ENCODE measurements at regions not wholly inside any gene's neighbourhood (a gene's known extent, or its start where the extent isn't known, plus 50 kb on each side); places are given as distances from the start of the nearest gene placed in this dataset.

GRCh38 chr7:54109501-54109900, 432.7 kb upstream of the VSTM2A start (continued):
- TF ChIP-seq NPAS2 (CRISPR knock-in tag; IDR thresholded peaks at IDR 0.05; ENCODE audit: borderline replicate concordance) (no peak), CHD4 (IDR thresholded peaks at IDR 0.05; ENCODE audit: borderline replicate concordance) (no peak), BHLHE40 (IDR thresholded peaks at IDR 0.05; ENCODE audit: low read depth, low read length) (no peak), BCL3 (IDR thresholded peaks at IDR 0.05) (no peak), CEBPB (IDR thresholded peaks at IDR 0.05) (no peak), ESRRA (IDR thresholded peaks at IDR 0.05; ENCODE audit: borderline replicate concordance, low read length) (no peak), POLR2A (IDR thresholded peaks at IDR 0.05; ENCODE audit: low read length) (no peak), ZFP36 (IDR thresholded peaks at IDR 0.05; ENCODE audit: borderline replicate concordance, partially characterized antibody) (no peak), CBX2 (IDR thresholded peaks at IDR 0.05; ENCODE audit: borderline replicate concordance, low read depth) (no peak), NR3C1 (IDR thresholded peaks at IDR 0.05) (no peak), REST (IDR thresholded peaks at IDR 0.05) (no peak)

- Histone ChIP-seq H3K4me3 (no peak overlapping the region), H3K4me1 (no peaks in the 10 kb centered on the region), H3K4me2 (no peak overlapping the region), H3K9me3 (no peaks in the 10 kb centered on the region), H3K27ac (no peak overlapping the region)
- TF ChIP-seq FOXS1 (CRISPR knock-in tag; IDR thresholded peaks at IDR 0.05) (no peak), CEBPB (IDR thresholded peaks at IDR 0.05) (no peak), PHF8 (IDR thresholded peaks at IDR 0.05; ENCODE audit: borderline replicate concordance, low read depth) (no peak)
- WGBS (ENCODE audit: missing lambda C conversion rate): 0% methylated on average over 6 of the region's 6 CpGs
- POLR2A ChIA-PET: no interaction called here
- DNase-seq (ENCODE audit: low read depth in 1 of 2, low spot score in 1 of 2): no peak
- no peak for FAIRE-seq
- CTCF ChIA-PET: no interaction called here
- no peak for ATAC-seq
These were observed 430.2 kb upstream of the VSTM2A start for GRCh38 chr7:54111814-54112511.

- no peak overlapping the region for H3K4me3 ChIP-seq
- H3K9me3 ChIP-seq: no peaks in the 10 kb centered on the region
- FAIRE-seq (no peak), DNase-seq (ENCODE audit: low read depth in 1 of 2, low spot score in 1 of 2) (no peak), ATAC-seq (no peak)
- H3K4me2 ChIP-seq: no peak overlapping the region
- 0% methylated on average over 3 of the region's 3 CpGs for WGBS (ENCODE audit: missing lambda C conversion rate)
- CTCF ChIA-PET: no interaction called here
- TF ChIP-seq TFCP2L1 (CRISPR knock-in tag; IDR thresholded peaks at IDR 0.05) (no peak), RCOR1 (IDR thresholded peaks at IDR 0.05; ENCODE audit: low read depth, low read length) (no peak), ZSCAN20 (CRISPR knock-in tag; IDR thresholded peaks at IDR 0.05) (no peak), HMGXB4 (CRISPR knock-in tag; IDR thresholded peaks at IDR 0.05; ENCODE audit: borderline replicate concordance) (no peak), NPAS2 (CRISPR knock-in tag; IDR thresholded peaks at IDR 0.05; ENCODE audit: borderline replicate concordance) (no peak), HDAC2 (IDR thresholded peaks at IDR 0.05) (no peak), TP53 (CRISPR knock-in tag; IDR thresholded peaks at IDR 0.05) (no peak), JUN (IDR thresholded peaks at IDR 0.05) (no peak), MAZ (IDR thresholded peaks at IDR 0.05; ENCODE audit: borderline replicate concordance, low read depth, low read length) (no peak), E2F6 (IDR thresholded peaks at IDR 0.05; ENCODE audit: borderline replicate concordance, low read depth) (no peak), ZNF302 (CRISPR knock-in tag; IDR thresholded peaks at IDR 0.05) (no peak), USF2 (IDR thresholded peaks at IDR 0.05) (no peak), PHF8 (IDR thresholded peaks at IDR 0.05; ENCODE audit: borderline replicate concordance, low read depth) (no peak), MYC (IDR thresholded peaks at IDR 0.05; ENCODE audit: borderline replicate concordance, low read length) (no peak)
- H3K27ac ChIP-seq: no peak overlapping the region
- no peaks in the 10 kb centered on the region for H3K4me1 ChIP-seq
- POLR2A ChIA-PET: no interaction called here
These were observed 429.6 kb upstream of the VSTM2A start for GRCh38 chr7:54112567-54112966.
